Adrenal gland (tissue), 5 donors: ENCODE measurements at regions not wholly inside any gene's neighbourhood (a gene's known extent, or its start where the extent isn't known, plus 50 kb on each side); places are given as distances from the start of the nearest gene placed in this dataset.

ENCODE experiments used
- CTCF ChIP-seq, 6 experiments: fragments of 450-650 bp in 4 of 6; fragments of 200-600 bp in 2 of 6; sonication (generic) in 1 of 6; IDR thresholded peaks; 1 replicate in 5 of 6; 2 replicates in 1 of 6; pipeline versions ENCODE4 v1.5.1 to v1.8.0; 2016 to 2021; ENCODE audit warnings: antibody characterized with exemption in 6 of 6, mild to moderate bottlenecking in 2 of 6, moderate library complexity in 1 of 6
- POLR2A ChIP-seq, 2 donors: fragments of 450-650 bp; IDR thresholded peaks; one replicate each; pipeline ENCODE4 v1.6.1; 2017; ENCODE audit warnings: antibody characterized with exemption in 2 of 2, mild to moderate bottlenecking in 2 of 2, moderate library complexity in 1 of 2
- donor health status: DM: no; HTN: no; CAD: no.

- no peak for TF ChIP-seq POLR2A (IDR thresholded peaks at IDR 0.05)
- peak in 2 of 6 experiments; percentile 35 to 36 for TF ChIP-seq CTCF (IDR thresholded peaks at IDR 0.05)
Measured at GRCh38 chr10:7054915-7055314, 355.9 kb downstream of the SFMBT2 start.
